A549 (cell line): ENCODE measurements at regions not wholly inside any gene's neighbourhood (a gene's known extent, or its start where the extent isn't known, plus 50 kb on each side); places are given as distances from the start of the nearest gene placed in this dataset.

Experiments
- ATAC-seq, 2 experiments: fragments of 200-7000 bp in 1 of 2; fragments of >200 bp in 1 of 2; cut with Nextera tagmentation in 1 of 2; cut with Tn5 transposase in 1 of 2; 3 replicates each; pipeline versions ENCODE4 v1.8.0 to v1.9.1; 2018 to 2020; ENCODE audit warnings: mild to moderate bottlenecking in 1 of 2, moderate library complexity in 1 of 2
- CTCF ChIA-PET: fragments of 300-600 bp; sonication (Branson Sonifier 250); formaldehyde crosslinking; extraction: SDS; loops from one replicate; lab custom pipeline; 2021; ENCODE audit warnings: antibody characterized with exemption, inconsistent platforms; lab: Yijun Ruan, JAX
- POLR2A ChIA-PET: fragments of 350-600 bp; formaldehyde crosslinking; extraction: SDS; loops from one replicate; lab custom pipeline; 2021; ENCODE audit warnings: antibody characterized with exemption, inconsistent platforms; lab: Yijun Ruan, JAX
- DNase-seq, 2 experiments: peaks; one replicate each; pipeline versions ENCODE4 v3.0.0 to v3.0.0-alpha.2; 2011 to 2016; ENCODE audit warnings: low read depth in 1 of 2, low spot score in 1 of 2
- FAIRE-seq: peaks from 2 replicates; lab custom pipeline; 2011; peaks lifted over from hg19 to GRCh38; lab: Jason Lieb, UNC
- H3K27ac ChIP-seq, 2 experiments: fragments of >200 bp; sonication (Bioruptor Twin); formaldehyde crosslinking; 3 replicates each; pipeline ENCODE4 v1.5.1; 2016 to 2017
- H3K4me1 ChIP-seq: fragments of >200 bp; sonication (Bioruptor Twin); formaldehyde crosslinking; 3 replicates; pipeline ENCODE4 v1.6.1; 2016
- H3K4me2 ChIP-seq: fragments of >200 bp; sonication (Bioruptor Twin); formaldehyde crosslinking; 3 replicates; pipeline ENCODE4 v1.6.1; 2016
- H3K4me3 ChIP-seq: fragments of >200 bp; sonication (Bioruptor Twin); formaldehyde crosslinking; 3 replicates; pipeline ENCODE4 v1.5.1; 2016
- H3K9me3 ChIP-seq: fragments of >200 bp; sonication (Bioruptor Twin); formaldehyde crosslinking; 3 replicates; pipeline ENCODE4 v1.6.1; 2016
- ATOH8 ChIP-seq: fragments of 250-450 bp; sonication (Bioruptor Pico); IDR thresholded peaks from 2 replicates; pipeline ENCODE4 v1.5.0; 2020; ENCODE audit warnings: low read depth, mild to moderate bottlenecking, moderate library complexity
- BCL3 ChIP-seq: fragments of >200 bp; sonication (Bioruptor Twin); formaldehyde crosslinking; IDR thresholded peaks from 3 replicates; pipeline ENCODE4 v1.6.1; 2016
- CBX2 ChIP-seq: fragments of 200-600 bp; sonication (generic); IDR thresholded peaks from 2 replicates; pipeline ENCODE4 v1.6.1; 2016; ENCODE audit warnings: low read depth, mild to moderate bottlenecking, borderline replicate concordance
- CEBPB ChIP-seq, 2 experiments: fragments of >200 bp in 1 of 2; sonication (Bioruptor Twin) in 1 of 2; formaldehyde crosslinking in 1 of 2; IDR thresholded peaks; 2 replicates each; pipeline ENCODE4 v1.6.1; 2012 to 2016
- E2F6 ChIP-seq: IDR thresholded peaks from 2 replicates; pipeline ENCODE4 v1.6.1; 2012; ENCODE audit warnings: low read depth, borderline replicate concordance
- EHMT2 ChIP-seq: fragments of 200-600 bp; sonication (generic); IDR thresholded peaks from 2 replicates; pipeline ENCODE4 v1.6.1; 2016; ENCODE audit warnings: antibody characterized with exemption, low read depth, mild to moderate bottlenecking, moderate library complexity
- ELK1 ChIP-seq: fragments of 150-350 bp; IDR thresholded peaks from 2 replicates; pipeline ENCODE4 v1.6.1; 2014; ENCODE audit warnings: low read depth, mild to moderate bottlenecking, low read length
- FOSB ChIP-seq: fragments of 250-450 bp; sonication (Bioruptor Pico); IDR thresholded peaks from 2 replicates; pipeline ENCODE4 v1.5.0; 2020; ENCODE audit warnings: mild to moderate bottlenecking, moderate library complexity
- FOSL2 ChIP-seq, 2 experiments: fragments of 450-650 bp in 1 of 2; fragments of >200 bp in 1 of 2; sonication (Bioruptor Twin) in 1 of 2; formaldehyde crosslinking; IDR thresholded peaks; 2 replicates each; pipeline versions ENCODE4 v1.5.0 to v1.6.1; 2016 to 2020; ENCODE audit warnings: mild to moderate bottlenecking in 1 of 2, moderate library complexity in 1 of 2
- HES2 ChIP-seq: fragments of >200 bp; sonication (Bioruptor Twin); formaldehyde crosslinking; IDR thresholded peaks from 2 replicates; pipeline ENCODE4 v1.6.1; 2016
- HEYL ChIP-seq: fragments of 250-450 bp; sonication (Bioruptor Pico); IDR thresholded peaks from 2 replicates; pipeline ENCODE4 v1.8.0; 2021; ENCODE audit warnings: mild to moderate bottlenecking, moderate library complexity
- HMGXB4 ChIP-seq: fragments of 250-450 bp; sonication (Bioruptor Pico); IDR thresholded peaks from 2 replicates; pipeline ENCODE4 v1.5.0; 2021; ENCODE audit warnings: mild to moderate bottlenecking, moderate library complexity, borderline replicate concordance
- JUNB ChIP-seq: fragments of >200 bp; sonication (Bioruptor Twin); formaldehyde crosslinking; IDR thresholded peaks from 2 replicates; pipeline ENCODE4 v1.6.1; 2016
- KDM5A ChIP-seq: fragments of 200-600 bp; sonication (generic); IDR thresholded peaks from 2 replicates; pipeline ENCODE4 v1.6.1; 2016; ENCODE audit warnings: antibody characterized with exemption, mild to moderate bottlenecking
- MAX ChIP-seq: IDR thresholded peaks from 2 replicates; pipeline ENCODE4 v1.6.1; 2012
- MAZ ChIP-seq: fragments of 150-350 bp; IDR thresholded peaks from 2 replicates; pipeline ENCODE4 v1.6.1; 2014; ENCODE audit warnings: antibody characterized with exemption, low read depth, low read length, borderline replicate concordance
- NFE2L2 ChIP-seq: fragments of 150-350 bp; conservative IDR thresholded peaks from 2 replicates; pipeline ENCODE4 v1.6.1; 2014; ENCODE audit warnings: low read length
- NR3C1 ChIP-seq: fragments of >200 bp; sonication (Bioruptor Twin); formaldehyde crosslinking; IDR thresholded peaks from 3 replicates; pipeline ENCODE4 v1.6.1; 2017
- POLR2A ChIP-seq: IDR thresholded peaks from 2 replicates; pipeline ENCODE4 v1.6.1; 2012; ENCODE audit warnings: mild to moderate bottlenecking, low read length
- RARB ChIP-seq: fragments of 250-450 bp; sonication (Bioruptor Pico); IDR thresholded peaks from 2 replicates; pipeline ENCODE4 v1.8.0; 2021; ENCODE audit warnings: mild to moderate bottlenecking, moderate library complexity
- RFX5 ChIP-seq: fragments of 450-650 bp; IDR thresholded peaks from 2 replicates; pipeline ENCODE4 v1.7.1; 2014; ENCODE audit warnings: antibody characterized with exemption, mild to moderate bottlenecking, moderate library complexity
- SREBF2 ChIP-seq: fragments of 450-650 bp; IDR thresholded peaks from 2 replicates; pipeline ENCODE4 v1.6.1; 2014; ENCODE audit warnings: mild to moderate bottlenecking, moderate library complexity
- TFCP2L1 ChIP-seq: fragments of 250-450 bp; sonication (Bioruptor Pico); IDR thresholded peaks from 2 replicates; pipeline ENCODE4 v1.5.0; 2021; ENCODE audit warnings: mild to moderate bottlenecking
- ZFP36 ChIP-seq: fragments of 450-650 bp; IDR thresholded peaks from 2 replicates; pipeline ENCODE4 v1.6.1; 2014; ENCODE audit warnings: borderline replicate concordance; ENCODE audit not compliant: partially characterized antibody
- ZNF302 ChIP-seq: fragments of 250-450 bp; sonication (Bioruptor Pico); IDR thresholded peaks from 2 replicates; pipeline ENCODE4 v1.9.0; 2021; ENCODE audit warnings: inconsistent platforms, mild to moderate bottlenecking, moderate library complexity
- WGBS: methylation state at CpG from one replicate; pipeline ENCODE4 v1.1.6; 2017; ENCODE audit errors: missing lambda C conversion rate; 5-methylcytosine and 5-hydroxymethylcytosine counted together

GRCh38 chr21:29449306-29449950, 150.7 kb downstream of the BACH1 start:
- TF ChIP-seq EHMT2 (no peak), ELK1 (no peak), HES2 (no peak), NR3C1 (no peak), SREBF2 (no peak), RFX5 (no peak), MAX (no peak), CBX2 (no peak), ATOH8 (no peak), NFE2L2 (no peak), RARB (no peak), E2F6 (no peak), MAZ (no peak), BCL3 (no peak), FOSB (CRISPR knock-in tag) (no peak), TFCP2L1 (CRISPR knock-in tag) (no peak), KDM5A (no peak), FOSL2 (IDR thresholded peaks at IDR 0.05) (no peak), FOSL2 (CRISPR knock-in tag; IDR thresholded peaks at IDR 0.05) (no peak), HEYL (no peak), ZNF302 (CRISPR knock-in tag) (no peak)
- H3K4me1 ChIP-seq: no peaks in the 10 kb centered on the region
- H3K4me2 ChIP-seq: no peak overlapping the region
- POLR2A ChIA-PET: no interaction called here
- H3K4me3 ChIP-seq: no peak overlapping the region
- H3K9me3 ChIP-seq: no peaks in the 10 kb centered on the region; the same call in 2 of the 3 replicates
- WGBS: 90% methylated on average over 6 of the region's 6 CpGs
- FAIRE-seq (no peak), DNase-seq (no peak), ATAC-seq (no peak)
- no peak overlapping the region for H3K27ac ChIP-seq
- CTCF ChIA-PET: no interaction called here

- CTCF ChIA-PET: no interaction called here
- ATAC-seq: no peak
- no peak overlapping the region for H3K4me3 ChIP-seq
- POLR2A ChIA-PET: no interaction called here
- no peak for DNase-seq
- H3K4me2 ChIP-seq: no peak overlapping the region
- 66% methylated on average over 4 of the region's 6 CpGs for WGBS
- H3K4me1 ChIP-seq: no peaks in the 10 kb centered on the region
- FAIRE-seq: no peak
- no peaks in the 10 kb centered on the region; the same call in 2 of the 3 replicates for H3K9me3 ChIP-seq
- no peak overlapping the region for H3K27ac ChIP-seq
- TF ChIP-seq CEBPB (IDR thresholded peaks at IDR 0.05) (no peak), BCL3 (no peak), TFCP2L1 (CRISPR knock-in tag) (no peak), JUNB (no peak), HES2 (no peak), ATOH8 (no peak), ZFP36 (no peak), HMGXB4 (no peak), POLR2A (no peak)
Measured at GRCh38 chr21:29450058-29450457, 151.3 kb downstream of the BACH1 start.
